Loucy (cell line): ENCODE measurements at regions not wholly inside any gene's neighbourhood (a gene's known extent, or its start where the extent isn't known, plus 50 kb on each side); places are given as distances from the start of the nearest gene placed in this dataset.

Experiments
- CTCF ChIP-seq: fragments of 200-600 bp; sonication (generic); conservative IDR thresholded peaks from 2 replicates; pipeline ENCODE4 v1.5.1; 2014; ENCODE audit warnings: mild to moderate bottlenecking, antibody characterized with exemption, low read length
- EZH2phosphoT487 ChIP-seq: fragments of 200-600 bp; IDR thresholded peaks from 2 replicates; pipeline ENCODE4 v1.6.1; 2018; ENCODE audit warnings: antibody characterized with exemption, mild to moderate bottlenecking, moderate library complexity, borderline replicate concordance

DNA sequence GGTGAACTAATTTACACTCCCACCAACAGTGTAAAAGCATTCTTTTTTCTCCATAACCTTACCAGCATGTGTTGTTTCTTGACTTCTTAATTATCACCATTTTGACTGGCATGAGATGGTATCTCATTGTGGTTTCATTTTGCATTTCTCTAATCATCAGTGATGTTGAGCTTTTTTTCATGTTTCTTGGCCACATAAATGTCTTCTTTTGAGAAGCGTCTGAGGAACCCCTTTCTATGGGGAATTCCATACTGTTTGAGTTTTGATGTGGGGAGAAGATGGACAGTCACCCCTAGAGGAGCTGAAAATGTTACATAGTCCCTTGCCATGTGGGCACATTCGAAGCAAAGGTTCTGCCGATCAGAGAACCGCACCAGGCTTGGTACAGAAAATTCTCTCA is 207.0 kb upstream of the SLC30A5 start:
- no peak for TF ChIP-seq CTCF
- TF ChIP-seq EZH2phosphoT487 = no peak
